HG03159 (cell line): ENCODE measurements at regions not wholly inside any gene's neighbourhood (a gene's known extent, or its start where the extent isn't known, plus 50 kb on each side); places are given as distances from the start of the nearest gene placed in this dataset.
"Not testable (repeated sequence)": the region's sequence is repeated elsewhere in the genome, so short reads cannot be mapped to it uniquely, and the experiment has no call there.

Experiments used
- ATAC-seq: cut with Tn5 transposase; IDR thresholded peaks from one replicate; pipeline ENCODE4 v1.9.1; 2021; ENCODE audit warnings: mild to moderate bottlenecking, moderate library complexity; ENCODE audit not compliant: unreplicated experiment

DNA sequence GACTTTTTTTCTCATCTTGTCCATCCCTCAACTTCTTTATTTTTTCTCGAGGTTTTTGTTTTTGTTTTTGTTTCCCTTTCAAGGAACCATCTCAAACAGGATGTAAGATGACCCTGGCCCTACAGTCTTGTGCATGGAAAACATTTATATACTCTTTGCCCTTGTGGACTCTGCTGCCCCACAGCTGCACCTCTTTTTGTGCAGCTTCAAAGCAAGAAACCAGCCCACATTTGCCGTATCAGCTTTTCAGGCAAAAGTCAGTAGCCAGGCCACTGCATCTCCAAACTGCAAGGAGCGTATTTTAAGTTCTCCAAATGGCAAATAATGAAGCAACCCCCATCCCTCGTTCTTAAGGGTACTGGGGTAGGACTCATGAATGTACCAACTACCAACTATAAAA, 756.5 kb downstream of the C4orf33 start:
- ATAC-seq, result no peak

DNA sequence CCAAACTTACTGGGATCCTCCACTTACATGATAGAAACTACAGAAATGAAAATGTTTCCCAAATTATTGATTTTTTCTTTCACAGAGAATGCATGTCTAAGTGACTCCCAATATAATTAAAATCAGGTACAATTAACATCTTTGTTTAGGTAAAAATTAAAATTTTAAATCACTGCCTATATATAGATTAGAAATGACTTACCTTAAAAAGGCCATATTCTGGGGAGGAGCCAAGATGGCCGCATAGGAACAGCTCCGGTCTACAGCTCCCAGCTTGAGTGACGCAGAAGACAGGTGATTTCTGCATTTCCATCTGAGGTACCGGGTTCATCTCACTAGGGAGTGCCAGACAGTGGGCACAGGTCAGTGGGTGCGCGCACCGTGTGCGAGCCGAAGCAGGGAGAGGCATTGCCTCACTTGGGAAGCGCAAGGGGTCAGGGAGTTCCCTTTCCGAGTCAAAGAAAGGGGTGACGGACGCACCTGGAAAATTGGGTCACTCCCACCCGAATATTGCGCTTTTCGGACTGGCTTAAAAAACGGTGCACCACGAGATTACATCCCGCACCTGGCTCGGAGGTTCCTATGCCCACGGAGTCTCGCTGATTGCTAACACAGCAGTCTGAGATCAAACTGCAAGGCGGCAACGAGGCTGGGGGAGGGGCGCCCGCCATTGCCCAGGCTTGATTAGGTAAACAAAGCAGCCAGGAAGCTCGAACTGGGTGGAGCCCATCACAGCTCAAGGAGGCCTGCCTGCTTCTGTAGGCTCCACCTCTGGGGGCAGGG, 757.9 kb downstream of the C4orf33 start:
- not testable (repeated sequence) for ATAC-seq

DNA sequence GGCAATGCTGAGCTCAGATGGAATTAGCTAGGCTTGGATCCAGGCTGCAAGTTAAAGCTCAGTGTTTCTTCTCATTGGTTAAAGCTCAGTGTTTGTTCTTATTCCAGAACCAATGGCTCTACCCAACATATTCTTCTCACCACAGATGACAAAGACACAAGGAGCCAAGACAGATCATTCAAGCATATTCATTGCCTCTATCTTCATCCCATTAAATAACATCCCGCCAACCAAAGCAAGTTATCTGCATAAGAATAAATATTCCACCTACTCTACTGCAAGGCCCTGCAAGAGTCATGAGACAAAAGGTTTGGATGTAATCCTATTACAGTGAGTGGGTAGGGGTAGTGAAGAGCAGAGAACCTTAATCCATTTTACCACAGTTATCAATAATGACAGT, 766.5 kb downstream of the C4orf33 start:
- no peak for ATAC-seq

DNA sequence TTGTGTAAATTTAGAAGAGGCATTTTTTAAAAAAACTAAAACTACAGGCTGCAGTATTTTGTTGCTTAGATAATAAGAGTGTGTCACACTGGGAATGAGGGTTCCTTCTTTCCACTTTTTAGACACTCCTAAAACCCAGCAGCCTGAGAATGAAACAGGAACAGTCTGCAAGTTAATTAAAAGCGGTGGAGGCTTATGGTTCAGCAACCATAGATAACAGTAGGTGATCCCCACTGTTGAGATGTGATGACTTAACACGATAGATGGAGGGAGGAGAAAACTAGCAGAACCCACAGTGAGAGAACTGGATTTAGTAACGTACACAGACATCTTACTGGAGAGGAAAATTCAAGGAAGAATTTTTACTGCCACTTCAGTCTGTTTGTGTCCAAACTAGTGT, 767.3 kb downstream of the C4orf33 start:
- ATAC-seq, result no peak

DNA sequence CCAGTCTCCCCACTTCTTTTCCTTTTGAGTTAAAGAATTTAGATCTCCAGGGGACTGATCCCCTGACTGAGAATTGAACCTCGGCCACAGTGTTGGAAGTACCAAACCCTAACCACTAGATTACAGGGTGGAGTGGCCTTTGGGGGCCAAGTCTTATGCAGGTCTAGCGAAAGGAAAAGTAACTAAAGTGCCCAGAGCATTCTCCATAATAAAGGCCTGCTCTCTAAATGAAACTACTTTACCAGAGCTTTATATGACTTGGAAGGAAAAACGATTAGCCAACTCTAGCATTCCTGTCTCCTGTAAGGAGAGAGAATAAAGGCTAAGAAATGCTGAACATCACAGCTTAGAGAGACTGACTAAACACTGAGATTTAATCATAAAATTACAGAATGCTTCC, 788.0 kb downstream of the C4orf33 start:
- ATAC-seq, result no peak

DNA sequence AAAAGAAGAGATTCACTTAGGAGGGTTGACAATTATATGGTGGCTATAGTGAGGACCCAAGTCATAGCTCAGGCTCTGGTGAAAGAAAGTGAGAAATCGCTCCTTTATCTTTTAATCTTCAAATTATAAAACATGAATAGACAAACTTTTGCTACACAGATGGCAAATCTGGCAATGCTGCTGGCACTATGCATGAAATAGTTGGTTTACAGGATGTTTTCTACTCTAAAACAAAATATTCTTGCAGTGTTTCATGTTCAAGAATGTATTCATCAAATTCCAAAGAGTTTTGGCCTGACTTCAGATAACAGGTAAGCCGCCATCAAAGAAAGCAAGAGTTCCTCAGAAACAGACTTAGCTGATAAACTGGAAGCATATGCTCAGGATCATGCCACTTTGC, 801.2 kb downstream of the C4orf33 start:
- no peak for ATAC-seq

DNA sequence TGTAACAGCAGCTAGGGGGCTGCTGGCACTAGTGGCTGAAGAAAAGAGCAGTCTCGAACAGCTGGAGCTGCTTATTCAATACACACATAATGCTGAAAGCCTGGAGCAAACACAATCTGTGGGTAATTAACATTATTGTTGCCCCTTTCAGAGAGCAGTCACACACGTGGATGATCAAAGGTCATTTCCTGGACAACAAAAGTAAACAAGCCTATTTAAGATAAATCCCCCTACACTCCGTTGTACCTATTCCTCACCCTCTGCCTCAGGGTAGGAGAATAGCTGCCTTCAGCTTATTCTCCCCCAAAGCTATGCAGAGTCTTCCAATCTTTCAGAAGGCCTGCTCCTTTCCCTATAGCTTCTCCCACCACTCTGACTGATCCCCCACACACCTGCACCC, 803.9 kb downstream of the C4orf33 start:
- ATAC-seq, result no peak

DNA sequence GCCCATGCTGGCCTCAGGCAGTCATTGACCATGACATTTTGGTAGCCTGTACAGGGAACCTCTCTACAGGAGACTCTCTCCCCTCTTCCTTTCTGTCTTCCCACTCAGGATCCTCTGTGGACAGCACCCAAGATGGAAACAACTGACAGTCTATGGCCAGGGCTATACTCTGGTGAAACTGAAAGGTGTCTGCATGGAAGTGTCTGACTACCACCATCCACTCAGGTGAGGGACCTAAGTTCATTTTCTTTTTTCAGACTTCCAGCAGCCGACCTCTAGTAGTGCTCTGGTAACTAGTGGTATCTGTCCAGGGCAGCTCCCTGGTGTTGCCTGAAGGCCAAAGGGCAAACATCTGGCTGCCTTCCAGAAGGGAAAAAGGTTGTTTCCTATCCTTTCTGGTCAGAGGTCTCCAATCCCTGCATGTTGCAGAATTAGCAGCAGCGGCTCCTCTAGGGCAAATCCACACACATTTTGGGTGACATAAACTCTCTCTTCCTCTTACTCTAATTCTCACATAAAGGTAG, 804.5 kb downstream of the C4orf33 start:
- no peak for ATAC-seq

DNA sequence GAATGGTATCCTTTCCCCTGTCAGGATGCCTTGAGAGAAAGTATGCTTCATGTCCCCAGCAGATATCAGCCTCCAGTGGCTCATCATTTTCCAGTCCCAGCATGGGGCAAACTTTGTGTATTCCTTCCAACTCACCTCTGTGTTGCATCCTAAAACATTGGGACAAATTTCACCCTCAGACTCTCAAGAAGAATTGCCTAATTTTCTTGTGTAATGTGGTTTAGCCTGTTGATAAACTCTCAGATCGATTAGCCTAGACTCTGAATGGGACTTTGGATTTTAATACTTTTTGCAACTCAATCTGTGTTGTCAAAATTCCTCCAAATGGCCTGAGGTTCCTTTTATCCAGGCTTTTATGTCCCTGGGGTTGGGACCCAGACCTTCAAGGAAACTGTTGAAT, 805.3 kb downstream of the C4orf33 start:
- no peak for ATAC-seq

DNA sequence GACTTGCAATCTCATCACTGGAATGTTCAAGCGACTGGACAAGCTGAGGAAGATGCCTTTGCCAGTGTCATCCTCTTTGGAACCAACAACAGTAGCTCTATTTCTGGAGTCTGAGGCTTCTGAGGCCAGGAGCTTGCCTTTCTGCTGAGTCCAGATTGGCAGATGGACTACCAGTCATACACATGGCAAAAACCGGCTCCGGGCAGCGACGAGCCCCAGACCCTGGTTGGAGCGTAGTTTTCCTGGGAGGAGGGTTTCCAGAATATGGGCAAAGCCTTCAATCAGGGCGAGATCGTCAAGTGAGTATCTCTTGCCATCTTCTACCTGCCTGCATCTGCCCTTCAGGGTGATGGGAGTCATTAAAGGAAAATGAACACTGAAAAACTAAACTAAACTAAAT, 807.9 kb downstream of the C4orf33 start:
- ATAC-seq, result no peak

DNA sequence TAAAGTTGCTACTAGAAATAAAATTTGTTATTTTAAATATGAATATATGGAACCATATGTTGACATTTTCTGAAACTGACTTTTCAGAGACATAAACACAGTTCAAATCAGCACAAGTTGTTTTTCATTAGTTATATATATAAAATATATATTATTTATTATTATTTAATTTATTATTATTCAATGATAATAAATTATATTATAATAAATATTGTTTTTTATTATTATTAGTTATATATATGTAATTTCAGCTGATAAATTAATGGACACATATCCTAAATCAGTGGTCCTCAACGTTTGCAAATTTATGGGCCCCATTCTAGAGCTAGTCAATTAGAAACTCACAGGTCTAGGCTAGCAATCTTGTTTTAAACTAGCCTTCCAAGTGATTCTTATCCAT, 809.3 kb downstream of the C4orf33 start:
- no peak for ATAC-seq

DNA sequence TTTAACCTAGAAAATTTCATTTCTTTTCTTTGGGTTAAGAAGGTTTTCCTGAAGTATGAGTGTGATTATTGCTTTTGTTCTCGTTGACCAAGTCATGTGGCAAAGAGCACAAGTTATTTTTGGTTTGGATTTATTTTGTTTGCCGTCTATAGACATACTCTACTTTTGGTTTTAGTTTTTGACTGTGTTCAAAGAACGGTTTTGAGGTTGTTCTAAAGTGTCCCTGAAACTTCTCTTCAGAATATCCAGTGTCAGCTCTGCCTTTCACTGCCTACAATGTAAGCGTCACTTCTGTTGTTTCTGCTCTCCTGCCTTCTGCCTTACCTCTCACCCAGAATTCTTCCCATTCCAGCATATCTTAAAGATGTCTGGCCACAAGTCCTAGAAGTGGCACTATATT, 812.2 kb downstream of the C4orf33 start:
- ATAC-seq, result no peak

DNA sequence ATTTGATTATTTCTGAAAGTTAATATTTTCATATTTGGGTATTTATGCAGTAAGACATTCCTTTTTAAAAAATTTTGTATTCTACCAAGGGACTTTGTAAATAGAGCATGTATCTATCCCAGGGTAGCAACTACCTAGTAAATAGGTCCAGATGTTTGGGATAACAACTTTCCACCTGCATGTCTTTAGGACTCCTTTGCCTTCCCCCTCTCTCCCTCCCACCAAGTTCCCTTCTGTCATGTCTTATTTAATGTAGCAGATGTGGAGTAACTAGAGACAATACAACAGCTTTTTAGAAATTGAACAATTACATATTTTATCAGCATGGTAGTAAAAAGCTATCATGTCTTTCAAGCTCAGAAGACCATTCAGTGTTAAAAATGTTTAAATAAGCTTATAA, 821.0 kb downstream of the C4orf33 start:
- ATAC-seq, result no peak

DNA sequence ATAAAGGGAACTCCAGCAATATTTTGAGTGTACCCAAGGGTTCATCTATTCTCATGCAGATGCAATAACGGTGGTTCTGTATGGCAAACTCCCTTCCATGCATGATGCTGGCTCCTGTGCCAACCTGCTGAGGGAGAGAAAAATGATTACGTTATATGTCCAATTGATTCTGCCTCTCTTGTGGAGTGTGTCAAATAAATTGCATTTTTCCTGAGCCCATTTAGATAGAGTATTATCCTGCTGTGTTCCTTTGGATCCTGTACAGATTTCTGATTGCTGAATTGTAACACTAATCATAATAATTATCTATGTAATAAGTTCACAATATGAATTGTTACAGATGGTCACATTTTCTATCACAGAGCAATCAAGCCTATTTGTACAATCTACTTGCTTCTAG, 821.7 kb downstream of the C4orf33 start:
- ATAC-seq, result no peak

DNA sequence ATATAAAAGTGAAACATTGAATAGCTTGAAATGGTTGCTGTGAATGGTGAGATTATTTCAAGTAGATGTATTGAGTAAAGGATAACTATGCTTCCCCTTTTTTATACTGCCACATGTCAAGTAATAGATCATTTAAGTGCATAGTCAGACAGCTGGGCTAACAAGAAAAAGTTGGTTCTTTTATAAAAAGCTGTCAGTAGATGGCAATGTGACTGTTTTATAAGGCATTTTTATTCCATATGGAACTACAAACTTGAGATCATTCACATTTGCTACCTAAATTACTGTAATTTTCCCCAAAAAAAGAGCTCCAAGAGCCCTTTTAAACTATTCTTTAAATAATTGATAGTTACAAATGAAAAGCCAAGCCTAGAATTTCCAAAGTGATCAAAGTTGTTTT, 831.0 kb downstream of the C4orf33 start:
- ATAC-seq, result no peak

DNA sequence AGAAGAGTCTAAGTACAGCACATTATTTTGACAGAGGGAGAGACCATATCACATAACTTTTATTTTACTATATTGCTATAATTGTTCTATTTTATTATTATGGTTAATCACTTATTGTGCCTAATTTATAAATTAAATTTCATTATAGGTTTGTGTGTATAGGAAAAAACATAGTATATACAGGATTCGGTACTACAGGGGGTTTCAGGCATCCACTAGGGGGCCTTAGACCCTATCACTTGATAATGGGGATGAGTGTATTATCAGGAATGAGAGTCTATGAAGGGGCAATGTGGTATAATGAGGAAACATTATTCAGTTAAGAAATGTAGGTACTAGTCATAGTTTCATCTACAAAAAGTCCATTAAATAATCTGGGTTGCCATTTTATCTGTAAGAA, 833.1 kb downstream of the C4orf33 start:
- no peak for ATAC-seq

DNA sequence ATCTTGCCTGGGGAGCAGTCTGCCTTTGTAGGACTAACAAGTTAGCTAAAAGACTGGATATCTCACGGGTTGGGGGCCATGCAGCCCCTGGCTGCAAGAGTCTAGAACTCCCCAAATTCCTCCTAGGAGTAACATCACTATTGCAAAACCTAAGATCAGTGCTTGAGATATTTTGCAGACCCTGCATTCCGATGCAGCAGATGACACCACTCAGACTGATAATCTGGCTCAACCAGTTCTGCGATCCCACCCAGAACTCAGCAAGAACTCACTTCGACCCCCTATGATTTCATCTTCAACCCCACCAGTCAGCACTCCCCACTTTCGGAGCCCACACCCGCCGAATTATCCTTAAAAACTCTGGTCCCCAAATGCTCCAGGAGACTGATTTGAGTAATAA, 834.0 kb downstream of the C4orf33 start:
- ATAC-seq, result no peak

DNA sequence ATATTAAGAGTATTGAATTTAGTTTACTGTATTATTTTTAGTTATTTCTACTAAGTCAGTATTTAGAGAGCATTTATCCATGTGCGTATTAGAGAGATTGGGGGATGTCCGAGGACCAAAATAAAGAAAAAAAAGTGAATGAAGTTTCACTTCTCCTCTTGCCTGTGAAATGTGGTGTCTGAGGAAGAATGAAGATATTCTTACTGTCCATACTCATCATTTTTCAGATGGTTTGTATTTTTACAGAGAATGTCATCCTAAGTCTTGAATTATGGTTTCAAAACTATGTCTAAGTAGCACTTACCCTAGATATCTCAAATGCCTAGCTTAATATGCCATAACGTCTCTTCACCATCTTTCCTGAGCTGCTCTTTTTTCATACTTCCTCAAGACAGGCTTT, 854.3 kb downstream of the C4orf33 start:
- ATAC-seq, result no peak

DNA sequence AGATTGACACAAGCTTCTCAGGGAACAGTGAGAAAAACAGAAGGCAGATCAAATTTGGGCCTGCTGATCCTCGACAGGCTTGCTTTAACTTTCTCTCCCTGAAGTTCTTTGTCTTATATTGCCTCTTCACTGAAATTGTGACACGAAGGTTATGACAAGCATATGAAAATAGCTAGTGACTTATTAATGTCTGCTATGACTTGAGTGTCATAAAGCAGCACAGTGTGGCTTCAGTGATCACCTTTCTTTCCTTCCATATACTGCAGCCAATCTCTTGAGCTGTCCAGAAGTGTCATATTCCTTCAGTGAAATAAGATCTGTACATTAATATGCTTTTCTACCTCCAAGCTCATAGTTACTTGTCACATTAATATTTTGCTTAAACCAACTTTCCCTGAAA, 870.2 kb downstream of the C4orf33 start:
- peak; percentile 65 for ATAC-seq

DNA sequence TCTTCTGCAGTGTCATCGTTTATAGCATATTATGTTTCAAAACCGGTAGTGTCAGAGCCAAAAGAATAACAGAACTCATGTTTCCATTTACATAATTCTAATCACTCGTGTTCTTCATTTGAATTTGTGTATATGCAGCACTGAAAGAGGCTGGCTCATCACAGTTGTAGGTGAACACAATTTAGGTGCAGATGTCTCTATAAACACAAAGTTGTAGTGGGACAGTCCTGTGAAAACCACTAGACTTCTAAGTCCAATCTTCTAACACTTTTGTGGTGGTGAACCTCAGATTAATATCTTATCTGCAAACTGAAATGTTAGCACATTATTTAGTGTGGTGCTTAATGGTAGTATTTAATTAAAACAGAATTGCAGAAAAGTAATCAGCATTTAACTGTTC, 872.4 kb downstream of the C4orf33 start:
- ATAC-seq, result no peak

DNA sequence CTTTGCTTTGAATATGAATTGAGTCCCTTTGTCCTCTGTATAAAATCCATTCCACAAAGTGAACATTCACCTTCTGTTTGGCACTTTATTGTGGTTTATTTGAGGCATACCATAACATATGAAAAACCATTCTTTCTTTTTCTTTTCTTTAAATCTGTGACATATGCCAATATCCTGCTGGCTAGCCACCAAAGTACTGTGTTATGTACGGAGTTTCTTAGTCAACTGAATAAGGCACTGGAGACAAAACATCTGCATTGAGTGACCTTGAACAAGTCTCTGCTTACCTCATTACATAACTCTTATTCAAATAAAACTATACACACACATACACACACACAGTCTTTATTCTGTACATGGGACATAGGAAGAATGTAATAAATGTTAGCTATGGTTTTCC, 872.8 kb downstream of the C4orf33 start:
- ATAC-seq, result no peak

DNA sequence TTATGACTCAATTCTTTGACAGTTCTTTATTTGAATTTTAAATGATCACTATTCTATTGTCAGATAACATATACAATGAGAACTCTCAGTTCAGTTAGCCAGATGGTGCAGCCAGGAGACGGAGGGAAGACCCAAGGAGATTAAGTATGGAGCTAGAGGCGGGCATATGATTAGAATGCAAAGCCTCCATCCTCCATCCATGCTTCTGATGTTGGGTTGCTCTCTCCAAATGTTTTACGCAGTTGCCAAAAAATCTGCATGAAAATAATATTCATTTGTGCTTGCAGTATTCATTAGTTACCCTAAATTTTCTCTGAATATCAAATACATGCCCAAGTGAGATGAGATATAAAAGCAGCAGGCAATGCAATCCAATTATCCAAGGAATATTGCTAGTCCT, 874.8 kb downstream of the C4orf33 start:
- ATAC-seq, result no peak

DNA sequence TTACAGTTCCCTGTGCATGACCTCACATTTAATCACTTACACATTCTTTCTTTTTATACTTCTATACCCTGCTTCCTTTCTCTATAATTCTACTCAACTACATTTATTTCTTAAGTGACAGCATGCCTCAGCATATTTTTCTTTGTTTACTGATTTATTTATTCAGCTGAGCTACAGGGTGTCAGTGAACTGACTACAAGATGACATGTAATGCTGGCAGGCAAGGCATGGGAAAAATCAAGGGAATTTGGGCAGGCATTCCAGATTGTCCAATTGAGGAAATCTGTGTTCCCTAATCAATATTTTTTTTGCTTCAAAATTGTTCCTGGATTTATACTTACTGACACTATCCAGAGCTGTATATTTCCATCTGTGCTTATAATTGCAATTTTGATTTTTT, 875.5 kb downstream of the C4orf33 start:
- ATAC-seq, result no peak
